HG03460 (cell line): ENCODE measurements at regions not wholly inside any gene's neighbourhood (a gene's known extent, or its start where the extent isn't known, plus 50 kb on each side); places are given as distances from the start of the nearest gene placed in this dataset.
"Not testable (repeated sequence)": the region's sequence is repeated elsewhere in the genome, so short reads cannot be mapped to it uniquely, and the experiment has no call there.

Source experiments
- ATAC-seq: cut with Tn5 transposase; IDR thresholded peaks from one replicate; pipeline ENCODE4 v1.9.1; 2021; ENCODE audit not compliant: unreplicated experiment

DNA sequence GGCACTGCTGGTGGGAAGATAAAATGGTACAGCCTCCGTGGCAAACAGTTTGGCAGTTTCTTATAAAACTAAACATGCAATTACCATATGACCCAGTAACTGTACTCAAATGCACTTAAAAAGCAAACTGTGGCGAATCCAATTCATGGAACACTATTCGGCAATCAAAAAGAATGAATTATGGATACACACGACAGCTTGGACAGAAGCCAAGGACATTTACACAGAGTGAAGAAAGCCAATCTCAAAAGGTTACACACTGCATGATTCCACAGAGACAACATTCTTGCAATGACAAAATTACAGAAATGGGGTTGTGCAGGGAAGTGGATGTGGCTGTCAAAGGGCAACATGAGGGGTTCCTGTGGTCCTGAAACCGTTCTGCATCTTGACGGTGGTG, 122.1 kb upstream of the IQSEC1 start:
- ATAC-seq, result no peak

DNA sequence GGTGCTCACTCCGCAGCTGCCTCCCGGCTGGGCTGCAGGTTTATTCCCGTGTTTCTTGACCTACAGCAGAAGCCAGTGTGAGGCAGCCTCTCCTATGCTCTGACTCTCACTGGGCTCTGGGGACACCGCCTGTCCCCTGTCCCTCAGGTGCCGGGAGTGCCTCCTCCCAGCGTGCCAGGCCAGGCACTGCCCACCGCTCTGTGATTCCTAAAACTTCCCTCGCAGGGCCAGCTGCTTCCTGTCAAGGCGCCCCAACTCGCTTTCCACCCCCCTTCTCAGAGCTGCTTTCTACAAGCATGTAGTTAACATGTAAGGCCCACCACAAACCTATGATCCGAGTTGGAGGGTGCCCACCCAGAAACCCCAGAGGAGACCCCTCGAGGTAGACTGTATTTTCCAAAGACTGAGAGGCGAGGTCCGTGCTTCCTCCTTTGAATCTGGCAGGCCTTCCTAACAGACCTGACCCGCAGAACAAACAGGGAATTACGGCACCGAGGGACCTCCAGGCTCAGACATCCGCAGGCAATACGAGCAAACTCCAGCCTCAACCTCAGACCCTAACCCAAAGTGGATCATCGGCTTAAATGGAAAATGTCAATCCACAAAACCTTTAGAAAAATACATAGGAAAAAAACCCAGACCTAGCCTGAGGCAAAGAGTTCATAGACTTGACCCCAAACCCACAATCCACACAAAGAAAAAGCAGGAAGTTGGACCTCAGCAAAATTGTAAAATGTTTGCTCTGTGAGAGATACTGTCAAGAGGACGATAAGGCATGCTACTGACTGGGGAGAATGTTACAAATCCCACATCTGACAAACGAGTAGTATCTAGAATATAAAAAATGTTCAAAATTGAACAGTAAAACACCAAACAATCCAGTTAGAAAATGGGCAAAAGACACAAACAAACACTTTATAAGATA, 121.3 kb upstream of the IQSEC1 start:
- no peak for ATAC-seq

DNA sequence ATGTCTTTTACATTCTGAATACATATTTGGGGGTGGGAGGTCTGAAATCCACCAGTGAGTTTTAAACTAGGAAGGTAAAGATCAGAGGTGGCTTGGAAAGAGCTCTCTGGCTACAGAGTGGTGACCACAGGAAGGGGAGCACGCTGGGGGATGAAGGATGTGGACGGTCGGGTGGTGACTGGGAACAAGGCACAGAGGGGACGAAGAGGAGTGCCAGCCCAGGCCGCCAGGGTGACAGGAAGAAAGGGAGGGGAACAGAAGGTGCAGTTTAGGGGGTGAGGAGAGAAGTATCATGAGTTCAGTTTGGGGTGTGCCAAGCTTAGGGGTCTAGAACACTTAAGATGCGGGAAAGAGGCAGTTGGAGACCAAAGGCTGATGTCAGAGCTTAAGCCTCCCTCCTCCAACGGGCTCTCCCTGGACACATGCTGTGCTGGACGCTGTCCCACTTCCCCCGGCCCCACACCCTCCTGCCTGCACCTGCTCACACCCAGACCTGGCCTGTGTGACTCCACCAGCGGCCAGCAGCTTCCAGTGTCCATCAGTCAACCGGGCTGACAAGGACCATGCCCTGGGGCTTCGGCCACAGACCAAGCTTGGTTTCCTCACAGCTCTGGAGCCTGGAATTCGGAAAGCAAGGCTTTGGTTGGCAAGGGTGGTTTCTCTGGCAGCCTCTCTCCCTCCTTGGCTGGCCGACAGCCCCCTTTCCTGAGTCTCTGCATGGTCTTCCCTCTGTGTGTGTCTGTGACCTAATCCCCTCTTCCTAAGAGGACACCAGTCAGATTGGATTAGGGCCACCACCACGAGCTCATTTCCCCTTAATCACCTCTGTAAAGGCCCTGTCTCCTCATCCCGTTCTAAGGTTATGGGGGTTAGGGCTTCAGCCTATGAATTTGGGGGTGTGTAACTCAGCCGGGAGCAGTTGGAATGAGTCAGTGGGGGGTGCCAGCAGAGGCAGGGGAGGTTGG, 120.4 kb upstream of the IQSEC1 start:
- no peak for ATAC-seq

DNA sequence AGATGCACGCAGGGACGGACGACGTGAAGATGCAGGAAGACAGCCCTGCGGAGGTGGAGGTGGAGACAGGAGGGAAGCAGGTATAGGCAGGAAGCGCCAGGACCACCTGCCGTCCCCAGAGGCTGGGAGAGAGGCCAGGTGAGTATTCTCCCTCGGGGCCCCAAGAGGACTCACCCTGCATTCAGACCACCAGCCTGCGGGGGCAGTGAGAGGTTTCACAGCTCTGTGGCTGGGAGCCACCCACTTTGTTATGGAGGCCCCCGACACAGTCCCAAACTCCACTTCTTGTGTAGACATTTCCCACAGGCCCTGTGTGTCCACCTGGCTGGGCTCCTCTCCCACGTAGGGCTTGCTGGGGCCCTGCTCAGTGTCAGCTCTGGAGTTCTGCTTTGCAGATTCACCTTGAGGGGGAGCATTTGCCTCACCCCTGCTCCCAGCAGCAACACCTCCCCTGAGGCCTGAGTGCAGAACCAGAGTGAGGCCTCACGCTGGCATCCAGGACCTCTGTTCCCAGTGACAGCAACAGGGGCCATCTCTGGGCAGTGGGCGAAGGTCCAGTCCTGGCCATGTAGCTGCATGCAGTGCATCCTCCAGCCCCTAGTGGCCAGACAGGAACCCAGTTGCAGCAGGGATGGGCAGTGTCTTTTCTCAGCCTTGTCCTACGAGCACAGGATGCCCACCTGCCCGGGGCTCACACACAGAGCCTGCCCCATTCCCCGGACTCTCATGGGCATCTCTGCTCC, 119.4 kb upstream of the IQSEC1 start:
- no peak for ATAC-seq

DNA sequence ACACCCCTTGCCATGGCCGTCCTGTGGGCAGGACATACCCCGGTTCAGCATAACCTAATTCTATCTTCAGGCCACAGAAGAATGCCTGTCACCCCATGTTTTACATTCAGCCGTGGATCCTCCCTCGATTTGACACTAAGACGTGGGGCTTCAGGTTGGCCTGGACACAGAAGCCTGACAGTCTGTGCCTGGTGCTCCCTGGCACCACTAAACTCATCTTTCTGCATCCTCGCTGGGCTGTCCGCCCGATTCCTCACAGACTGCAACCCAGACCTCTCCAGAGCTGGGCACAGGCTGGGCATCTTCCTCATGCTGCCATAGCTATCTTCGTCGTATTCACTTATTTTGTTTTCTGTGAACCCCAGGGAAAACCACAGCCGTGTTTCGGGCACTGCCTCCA, 117.8 kb upstream of the IQSEC1 start:
- ATAC-seq, result no peak

DNA sequence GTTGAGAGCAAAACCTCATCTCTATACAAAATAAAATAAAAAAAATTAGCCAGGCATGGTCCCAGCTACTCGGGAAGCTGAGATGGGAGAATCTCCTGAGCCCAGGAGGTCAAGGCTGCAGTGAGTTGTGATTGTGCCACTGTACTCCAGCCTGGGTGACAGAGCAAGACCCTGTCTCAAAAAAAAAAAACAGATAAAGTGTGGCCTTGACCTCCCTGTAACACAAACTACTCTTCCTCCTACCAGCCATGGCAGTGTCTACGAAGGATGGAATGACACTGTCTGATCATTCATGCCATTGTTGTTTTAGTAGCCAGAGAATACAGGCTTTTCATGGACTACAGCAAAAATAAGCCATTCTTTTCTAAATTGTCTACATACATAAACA, 117.1 kb upstream of the IQSEC1 start:
- no peak for ATAC-seq

DNA sequence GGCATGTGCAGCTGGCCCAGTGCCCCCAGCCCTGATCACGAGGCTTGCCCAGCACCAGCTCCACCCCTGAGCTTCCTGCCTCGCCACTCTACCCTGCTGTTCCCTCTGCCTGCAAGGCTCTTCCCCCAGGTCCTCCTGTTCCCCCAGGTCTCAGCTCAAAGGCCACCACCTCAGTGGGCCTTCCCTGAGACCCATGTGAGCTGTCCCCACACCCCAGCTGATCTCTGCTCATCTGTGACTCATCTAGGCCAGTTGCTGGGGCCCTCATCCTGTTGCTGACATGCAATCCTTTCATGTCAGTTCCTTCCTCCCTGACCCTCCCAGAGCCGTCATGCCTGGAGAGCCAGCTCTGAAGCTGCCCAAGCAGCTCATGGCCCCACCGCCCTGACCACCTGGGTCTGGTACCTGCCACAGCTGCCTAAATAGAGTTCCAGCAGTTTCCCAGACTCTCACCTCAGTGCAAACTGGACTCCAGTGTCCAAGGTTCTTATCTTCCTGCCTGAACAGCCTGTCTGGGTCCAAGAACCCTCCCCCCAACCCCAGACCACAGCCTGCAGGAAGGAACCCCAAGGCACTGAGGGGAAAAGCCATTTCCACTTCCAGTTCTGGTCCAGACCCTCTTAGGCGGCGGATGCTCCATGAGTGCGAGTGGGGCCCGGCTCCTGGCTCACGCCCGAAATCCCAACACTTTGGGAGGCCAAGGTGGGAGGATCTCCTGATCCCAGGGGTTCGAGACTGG, 116.6 kb upstream of the IQSEC1 start:
- no peak for ATAC-seq

DNA sequence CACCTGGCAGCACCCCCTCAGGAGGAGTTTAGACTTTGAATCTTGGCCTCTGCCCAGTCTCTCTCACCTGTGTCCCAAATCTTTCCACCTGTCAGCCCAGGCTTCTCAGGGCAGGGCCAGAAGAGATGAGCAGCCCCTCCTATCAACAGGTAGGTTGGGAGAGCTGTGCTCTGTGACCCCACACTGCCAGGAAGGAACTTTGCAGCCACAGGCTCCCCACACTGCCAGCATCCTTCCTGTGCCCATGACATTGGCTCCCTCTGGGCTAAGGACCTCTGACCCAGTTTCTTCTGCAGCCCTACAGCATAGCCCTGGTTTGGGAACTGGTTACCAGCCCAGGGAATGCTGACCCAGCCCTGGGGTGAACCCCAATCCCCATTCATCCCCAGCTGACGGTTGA, 115.7 kb upstream of the IQSEC1 start:
- ATAC-seq, result no peak

DNA sequence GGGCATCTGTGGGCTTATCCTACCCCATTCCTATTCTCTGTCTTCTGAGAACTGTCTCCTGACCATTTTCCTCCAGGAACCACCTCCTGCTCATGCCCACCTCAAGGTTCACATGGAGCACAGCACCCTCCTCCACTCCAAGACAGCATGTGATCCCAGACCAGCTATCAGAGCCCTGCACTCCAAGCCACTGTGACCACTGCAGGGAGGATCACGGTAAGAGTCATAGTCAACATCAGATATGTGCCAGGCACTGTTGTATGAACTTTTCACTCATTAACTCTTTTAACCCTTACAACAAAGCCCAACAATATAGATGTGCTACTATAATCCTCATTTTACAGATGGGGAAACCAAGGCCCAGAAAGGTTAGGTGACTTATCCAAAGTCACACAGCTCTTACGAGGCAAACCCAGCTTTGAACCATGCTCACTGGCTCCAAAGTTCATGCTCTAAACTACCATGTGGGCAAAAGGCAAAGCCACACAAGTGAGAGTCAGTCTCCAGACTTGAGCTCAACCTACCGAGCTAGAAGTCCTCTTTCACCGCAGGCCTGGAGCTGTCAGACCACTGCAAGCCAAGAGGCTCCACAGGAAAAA, 115.1 kb upstream of the IQSEC1 start:
- no peak for ATAC-seq

DNA sequence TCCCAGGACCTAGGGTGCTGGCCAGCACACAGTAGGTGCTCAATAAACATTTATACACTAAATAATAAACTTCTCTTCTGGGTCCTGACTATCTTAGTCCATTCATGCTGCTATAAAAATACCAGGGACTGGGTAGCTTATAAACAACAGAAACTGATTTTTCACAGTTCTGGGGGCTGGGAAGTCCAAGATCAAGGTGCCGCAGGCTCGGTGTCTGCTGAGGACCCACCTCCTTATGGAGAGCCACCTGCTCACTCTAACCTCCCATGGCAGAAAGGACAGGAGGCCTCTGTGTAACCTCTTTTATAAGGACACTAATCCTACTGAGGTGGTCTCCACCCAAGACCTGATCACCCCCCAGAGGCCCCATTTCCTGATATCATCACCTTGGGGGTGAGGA, 114.4 kb upstream of the IQSEC1 start:
- no peak for ATAC-seq

DNA sequence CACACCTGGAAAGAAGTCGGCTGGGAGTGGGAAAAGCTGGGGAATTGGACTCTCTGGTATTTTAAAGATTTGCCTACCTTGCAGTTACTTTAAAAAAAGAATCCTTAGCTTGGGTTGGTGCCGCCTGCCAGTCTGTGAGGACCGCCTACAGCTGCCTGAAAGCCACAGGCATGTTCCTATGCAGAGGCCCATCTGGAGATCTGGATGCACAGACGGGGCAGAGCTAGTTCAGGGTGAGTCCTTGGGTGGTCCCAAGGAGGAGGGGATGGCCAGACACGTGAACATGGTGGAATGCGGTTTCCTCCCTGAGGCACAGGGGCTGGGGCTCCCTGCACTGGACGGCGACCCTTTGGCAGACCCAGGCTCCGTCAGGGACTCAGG, 113.2 kb upstream of the IQSEC1 start:
- ATAC-seq, result no peak

DNA sequence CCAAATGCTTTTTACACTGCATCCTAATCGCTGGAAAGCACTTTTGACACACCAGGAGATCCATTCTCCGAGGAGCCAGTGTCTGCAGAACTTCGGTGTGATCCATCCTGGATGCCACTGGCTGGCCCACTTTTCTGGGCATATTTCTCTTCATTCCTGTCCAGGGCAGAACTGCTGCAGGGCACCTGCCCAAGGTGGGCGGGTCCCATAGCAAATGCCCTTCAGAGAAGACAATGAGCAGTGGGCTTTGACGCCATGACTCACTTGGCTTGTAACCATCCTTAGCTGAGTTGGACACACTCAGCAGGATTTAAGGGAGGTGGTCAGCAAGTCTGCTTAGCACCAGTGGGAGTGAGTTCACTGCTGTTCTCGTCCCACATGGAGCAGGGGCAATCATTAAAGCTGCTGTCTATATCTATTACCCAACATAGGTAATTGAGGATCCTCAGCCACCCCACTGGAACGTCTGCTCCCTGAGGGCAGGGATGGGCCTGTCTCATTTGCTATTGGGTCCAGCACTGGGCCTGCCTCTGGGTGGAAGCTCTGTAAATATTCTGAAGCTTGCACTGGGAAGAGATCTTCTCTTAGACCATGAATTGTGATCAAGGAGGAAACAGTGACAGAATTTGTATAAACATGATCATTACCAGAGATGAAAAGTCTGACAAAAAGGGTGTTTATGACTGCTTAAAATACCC, 112.7 kb upstream of the IQSEC1 start:
- ATAC-seq, result no peak

DNA sequence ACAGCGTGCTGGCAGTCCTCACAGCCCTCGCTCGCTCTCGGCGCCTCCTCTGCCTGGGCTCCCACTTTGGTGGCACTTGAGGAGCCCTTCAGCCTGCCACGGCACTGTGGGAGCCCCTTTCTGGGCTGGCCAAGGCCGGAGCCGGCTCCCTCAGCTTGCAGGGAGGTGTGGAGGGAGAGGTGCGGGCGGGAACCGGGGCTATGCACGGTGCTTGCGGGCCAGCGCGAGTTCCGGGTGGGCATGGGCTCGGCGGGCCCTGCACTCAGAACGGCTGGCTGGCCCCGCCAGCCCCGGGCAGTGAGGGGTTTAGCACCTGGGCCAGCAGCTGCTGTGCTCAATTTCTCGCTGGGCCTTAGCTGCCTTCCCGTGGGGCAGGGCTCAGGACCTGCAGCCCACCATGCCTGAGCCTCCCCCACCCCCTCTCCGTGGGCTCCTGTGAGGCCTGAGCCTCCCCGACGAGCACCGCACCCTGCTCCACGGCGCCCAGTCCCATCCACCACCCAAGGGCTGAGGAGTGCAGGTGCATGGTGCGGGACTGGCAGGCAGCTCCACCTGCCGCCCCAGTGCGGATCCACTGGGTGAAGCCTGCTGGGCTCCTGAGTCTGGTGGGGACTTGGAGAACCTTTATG, 106.5 kb upstream of the IQSEC1 start:
- not testable (repeated sequence) for ATAC-seq

DNA sequence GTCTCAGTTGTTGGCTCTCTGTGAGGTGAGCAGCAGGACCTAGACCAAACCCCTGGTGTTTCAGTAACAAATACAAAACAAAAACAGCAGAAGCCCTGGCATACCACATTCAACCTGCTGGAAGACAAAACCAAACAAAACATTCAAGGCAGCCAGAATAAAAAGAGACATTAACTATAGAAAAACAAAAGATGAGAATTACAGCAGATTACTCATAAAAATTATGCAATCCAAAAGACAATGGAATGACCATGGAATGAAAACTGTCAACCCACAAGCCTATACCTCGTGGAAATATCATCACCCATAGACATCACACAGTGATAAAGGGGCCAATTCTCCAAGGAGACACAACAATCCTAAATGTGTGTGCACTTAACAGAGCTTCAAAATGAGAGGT, 106.0 kb upstream of the IQSEC1 start:
- ATAC-seq, result no peak

DNA sequence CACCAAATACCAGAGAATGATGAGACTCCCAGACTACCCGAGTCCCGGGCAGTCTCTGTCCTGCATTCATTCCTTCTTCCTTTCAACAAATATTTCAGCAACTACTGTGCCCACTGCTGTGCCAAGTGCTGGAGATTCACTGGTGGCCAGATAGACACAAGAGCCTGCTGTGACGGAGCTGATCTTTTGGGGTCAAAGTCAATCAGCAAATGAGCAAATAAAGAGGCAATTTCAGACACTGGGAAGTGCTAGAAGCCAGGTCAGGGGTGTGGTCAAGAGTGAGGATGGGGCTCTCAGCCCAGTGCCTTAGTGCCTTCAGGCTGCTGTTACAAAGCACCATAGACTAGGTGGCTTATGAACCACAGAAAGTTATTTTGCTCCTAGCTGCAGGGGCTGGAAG, 104.9 kb upstream of the IQSEC1 start:
- ATAC-seq, result no peak

DNA sequence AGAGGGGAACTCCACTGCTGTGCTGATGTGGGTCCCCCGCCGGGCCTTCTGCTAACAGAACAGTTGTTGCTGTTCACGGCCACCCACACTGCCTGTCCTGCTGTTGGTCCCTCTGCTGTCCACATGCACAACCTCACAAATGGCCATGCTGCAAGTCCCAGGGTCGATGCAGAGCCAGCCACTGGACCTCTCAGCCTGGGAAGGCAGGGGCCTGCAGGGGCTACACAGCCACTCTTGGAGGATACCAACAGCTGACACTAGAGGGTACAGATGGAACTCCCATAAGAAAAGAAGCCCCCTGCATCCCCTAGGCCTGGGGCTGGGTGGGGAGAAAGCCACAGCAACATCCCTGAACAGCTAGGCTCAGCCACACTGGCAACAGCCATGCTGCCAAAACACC, 104.4 kb upstream of the IQSEC1 start:
- no peak for ATAC-seq

DNA sequence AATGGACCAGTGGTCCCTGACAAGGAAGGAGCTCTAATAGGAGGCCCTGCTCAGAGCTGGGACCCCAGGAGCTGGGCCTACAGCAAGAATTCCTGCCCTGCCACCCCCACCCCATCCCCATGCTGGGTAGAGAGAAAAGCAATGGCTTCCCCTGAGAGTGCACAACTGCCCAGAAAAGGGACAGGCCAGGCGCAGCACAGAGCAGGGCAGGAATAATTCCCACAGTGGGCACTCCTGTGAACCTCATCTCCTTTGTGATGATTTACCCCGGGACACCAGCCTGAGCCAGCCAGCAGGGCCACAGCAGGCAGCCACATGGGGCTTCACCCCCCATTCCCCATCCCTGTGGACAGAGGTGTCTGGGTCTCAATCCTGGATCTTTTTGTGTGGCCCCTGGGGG, 104.0 kb upstream of the IQSEC1 start:
- ATAC-seq, result no peak

DNA sequence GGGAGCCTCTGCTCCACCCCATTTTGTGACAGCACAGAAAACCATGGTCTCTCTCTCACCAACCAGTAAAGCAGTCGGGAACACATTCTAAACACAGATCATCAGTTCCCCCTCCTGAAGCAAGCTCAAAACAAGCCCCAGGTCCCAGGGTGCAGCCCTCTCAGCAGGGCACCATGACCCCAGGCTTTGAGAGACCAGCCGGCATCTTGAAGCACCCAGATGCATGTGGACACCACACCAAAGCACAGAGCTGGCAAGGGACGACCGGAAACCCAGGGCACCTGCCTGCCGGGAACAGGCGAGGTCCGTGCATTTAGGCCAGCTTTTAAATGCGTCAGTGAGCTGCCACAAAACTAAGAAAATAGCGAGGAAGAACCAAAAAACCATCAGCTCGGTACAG, 103.2 kb upstream of the IQSEC1 start:
- no peak for ATAC-seq

DNA sequence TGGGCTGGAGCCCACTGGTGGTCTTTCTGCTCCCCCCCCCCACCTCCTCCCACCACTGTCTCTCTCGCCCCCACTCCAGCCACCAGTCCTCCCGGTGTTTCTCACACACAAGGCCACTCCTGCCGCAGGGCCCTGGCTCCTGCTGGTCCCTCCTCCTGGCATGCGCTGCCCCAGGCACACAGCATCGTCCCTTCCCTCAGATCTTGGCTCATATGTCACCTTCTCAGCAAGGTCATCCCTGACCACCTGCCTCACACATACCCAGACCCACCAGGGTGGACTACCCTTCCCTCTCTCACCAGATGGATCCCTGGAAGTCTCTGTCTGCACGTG, 101.5 kb upstream of the IQSEC1 start:
- ATAC-seq, result no peak
